Pancreas (tissue), 10 donors: ENCODE measurements at regions not wholly inside any gene's neighbourhood (a gene's known extent, or its start where the extent isn't known, plus 50 kb on each side); places are given as distances from the start of the nearest gene placed in this dataset.

Experiments
- ATAC-seq, 4 donors: fragments of 200-7000 bp; cut with Tn5 transposase; one replicate each; pipeline versions ENCODE4 v1.8.0 to v1.9.1; 2020; ENCODE audit warnings: mild to moderate bottlenecking in 4 of 4, moderate library complexity in 4 of 4
- DNase-seq, 6 donors: peaks; one replicate each; pipeline ENCODE4 v3.0.0-alpha.2; 2020
- FAIRE-seq: peaks from 2 replicates; lab custom pipeline; 2012; peaks lifted over from hg19 to GRCh38; lab: Jason Lieb, UNC
- H3K27ac ChIP-seq, 4 donors: fragments of 200-600 bp; sonication (generic); 1 replicate in 3 of 4; 2 replicates in 1 of 4; pipeline versions ENCODE4 v1.5.0 to v1.8.0; 2020
- H3K27me3 ChIP-seq, 4 donors: fragments of 200-600 bp; one replicate each; pipeline ENCODE4 v1.8.0; 2021
- H3K36me3 ChIP-seq, 3 donors: fragments of 200-600 bp; sonication (generic) in 1 of 3; one replicate each; pipeline versions ENCODE4 v1.5.0 to v1.8.0; 2020 to 2021
- H3K4me1 ChIP-seq, 3 donors: fragments of 200-600 bp; one replicate each; pipeline ENCODE4 v1.8.0; 2021
- H3K4me3 ChIP-seq, 4 donors: fragments of 200-600 bp; sonication (generic) in 2 of 4; one replicate each; pipeline versions ENCODE4 v1.5.0 to v1.8.0; 2020 to 2021
- H3K9me3 ChIP-seq, 4 donors: fragments of 200-600 bp; one replicate each; pipeline ENCODE4 v1.8.0; 2021
- WGBS, 2 donors: extraction: QIAGEN DNeasy Blood & Tissue Kit; methylation state at CpG; one replicate each; pipeline ENCODE4 v1.1.7; 2013; 5-methylcytosine and 5-hydroxymethylcytosine counted together
- intact Hi-C, 3 donors: fragments of 100-400 bp; cut with DNase I; formaldehyde crosslinking; loops; one replicate each; pipeline versions ENCODE4 v1.11.1 to v1.14.2; 2022
- TF ChIP-seq, protein P1 (sequence below), 4 donors: fragments of 200-600 bp; sonication (generic) in 3 of 4; IDR thresholded peaks; one replicate each; pipeline versions ENCODE4 v1.5.0 to v1.8.0; 2021; ENCODE audit warnings: antibody characterized with exemption in 4 of 4
- donor health status: healthy with polysubstance abuse.
- donor health status: DM: no; HTN: no; CAD: no; lungs with moderate emphysema.
- donor health status: DM: no; HTN: no; CAD: no.
- donor health status: control.
- donor health status: control.
- donor health status: Bipolar disorder and iron deficiency.
- donor health status: DM: yes; HTN: yes; CAD: no.
- donor health status: DM: no; HTN: no; CAD: no.
- donor health status: DM: no; HTN: no; CAD: no.
- donor health status: DM: yes; HTN: yes; CAD: no.

DNA sequence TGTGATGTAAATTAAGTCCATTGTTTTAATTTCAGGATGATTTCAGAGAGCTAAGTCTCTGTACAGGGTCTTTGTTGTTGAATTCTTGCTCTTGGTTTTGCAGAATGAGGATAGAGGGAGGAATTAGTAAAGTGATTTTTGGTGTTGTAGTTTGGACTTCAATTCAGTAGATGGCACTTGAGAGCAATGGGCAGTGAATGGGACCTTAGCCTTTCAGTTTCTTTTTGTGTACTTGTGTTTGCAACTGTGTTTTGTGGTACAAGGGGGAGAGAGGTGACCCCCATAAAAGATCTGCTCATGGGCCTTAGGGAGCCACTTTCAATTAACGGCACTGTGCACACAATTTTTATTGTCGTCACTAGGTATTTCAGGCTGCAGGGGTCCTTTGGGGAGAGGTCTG is 340.0 kb downstream of the DCAF12L2 start:
- WGBS, 2 donors, result 53 to 61% methylated on average over 2 of the region's 2 CpGs
- intact Hi-C loops, result no loop called here
- no peaks in the 10 kb centered on the region for H3K27me3 ChIP-seq
- no peak overlapping the region for H3K4me3 ChIP-seq
- TF ChIP-seq, protein P1, sequence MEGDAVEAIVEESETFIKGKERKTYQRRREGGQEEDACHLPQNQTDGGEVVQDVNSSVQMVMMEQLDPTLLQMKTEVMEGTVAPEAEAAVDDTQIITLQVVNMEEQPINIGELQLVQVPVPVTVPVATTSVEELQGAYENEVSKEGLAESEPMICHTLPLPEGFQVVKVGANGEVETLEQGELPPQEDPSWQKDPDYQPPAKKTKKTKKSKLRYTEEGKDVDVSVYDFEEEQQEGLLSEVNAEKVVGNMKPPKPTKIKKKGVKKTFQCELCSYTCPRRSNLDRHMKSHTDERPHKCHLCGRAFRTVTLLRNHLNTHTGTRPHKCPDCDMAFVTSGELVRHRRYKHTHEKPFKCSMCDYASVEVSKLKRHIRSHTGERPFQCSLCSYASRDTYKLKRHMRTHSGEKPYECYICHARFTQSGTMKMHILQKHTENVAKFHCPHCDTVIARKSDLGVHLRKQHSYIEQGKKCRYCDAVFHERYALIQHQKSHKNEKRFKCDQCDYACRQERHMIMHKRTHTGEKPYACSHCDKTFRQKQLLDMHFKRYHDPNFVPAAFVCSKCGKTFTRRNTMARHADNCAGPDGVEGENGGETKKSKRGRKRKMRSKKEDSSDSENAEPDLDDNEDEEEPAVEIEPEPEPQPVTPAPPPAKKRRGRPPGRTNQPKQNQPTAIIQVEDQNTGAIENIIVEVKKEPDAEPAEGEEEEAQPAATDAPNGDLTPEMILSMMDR (IDR thresholded peaks at IDR 0.05), result no peak
- H3K36me3 ChIP-seq, result no peaks in the 10 kb centered on the region
- no peaks in the 10 kb centered on the region for H3K9me3 ChIP-seq
- DNase-seq (no peak), FAIRE-seq (no peak), ATAC-seq (no peak)
- H3K27ac ChIP-seq, result no peak overlapping the region
- H3K4me1 ChIP-seq, result no peaks in the 10 kb centered on the region

DNA sequence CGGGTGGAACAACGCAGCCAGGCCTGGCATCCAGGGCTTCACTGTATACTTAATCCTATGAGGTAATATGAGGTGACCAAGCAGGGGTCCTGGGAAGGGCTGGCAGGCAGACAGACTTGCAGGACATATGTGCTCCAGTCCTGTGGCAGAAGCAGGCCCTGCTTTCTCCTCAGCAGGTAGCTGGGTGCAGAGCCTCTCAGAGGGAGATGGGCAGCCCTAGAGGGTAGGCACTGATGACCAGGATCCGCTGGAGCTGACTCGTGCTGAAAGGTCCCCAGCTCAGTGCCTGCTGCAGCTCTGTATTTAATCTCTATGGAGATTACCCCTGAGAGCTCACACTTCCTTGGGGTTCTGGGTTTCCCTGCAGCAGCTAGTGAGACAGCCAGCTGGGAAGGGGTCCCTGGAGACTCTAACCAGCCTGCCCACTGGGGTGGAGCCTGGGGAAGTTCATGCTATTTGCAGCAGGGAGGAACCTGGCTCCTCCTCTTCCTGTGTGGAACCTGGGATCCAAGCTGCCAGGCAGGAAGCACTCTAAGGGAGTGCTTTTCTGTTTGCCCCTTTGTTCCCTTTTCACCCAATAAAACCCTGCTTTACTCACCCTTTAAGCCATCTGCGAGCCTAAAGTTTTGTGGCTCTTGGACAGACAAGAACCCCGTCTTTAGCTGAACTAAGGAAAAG is 339.2 kb downstream of the DCAF12L2 start:
- DNase-seq (peak in 1 of 6 donors; percentile 39), ATAC-seq (no peak), FAIRE-seq (no peak)
- Histone ChIP-seq H3K27me3 (no peaks in the 10 kb centered on the region), H3K4me3 (no peak overlapping the region), H3K36me3 (no peaks in the 10 kb centered on the region), H3K9me3 (no peaks in the 10 kb centered on the region), H3K4me1 (no peaks in the 10 kb centered on the region), H3K27ac (no peak overlapping the region)
- TF ChIP-seq, protein P1 (IDR thresholded peaks at IDR 0.05), result no peak
- WGBS, 2 donors, result 57 to 63% methylated on average over 6 of the region's 6 CpGs
- intact Hi-C loops, result no loop called here

- Histone ChIP-seq H3K36me3 (no peaks in the 10 kb centered on the region), H3K4me1 (no peaks in the 10 kb centered on the region), H3K4me3 (no peak overlapping the region), H3K27me3 (no peaks in the 10 kb centered on the region), H3K27ac (no peak overlapping the region), H3K9me3 (no peaks in the 10 kb centered on the region)
- FAIRE-seq (no peak), DNase-seq (no peak), ATAC-seq (no peak)
- 34 to 42% methylated on average over 1 of the region's 1 CpG for WGBS, 2 donors
- TF ChIP-seq, protein P1 (IDR thresholded peaks at IDR 0.05), result no peak
- intact Hi-C loops, result no loop called here
Measured at GRCh38 chrX:125846271-125846670, 319.8 kb downstream of the DCAF12L2 start.

GRCh38 chrX:125850693-125851092 is 315.4 kb downstream of the DCAF12L2 start:
- intact Hi-C loops, result no loop called here
- no peak for FAIRE-seq
- no peak for ATAC-seq
- Histone ChIP-seq H3K36me3 (no peaks in the 10 kb centered on the region), H3K4me3 (no peak overlapping the region), H3K27ac (no peak overlapping the region), H3K9me3 (no peaks in the 10 kb centered on the region), H3K4me1 (no peaks in the 10 kb centered on the region), H3K27me3 (no peaks in the 10 kb centered on the region)
- DNase-seq, result no peak
- TF ChIP-seq, protein P1 (IDR thresholded peaks at IDR 0.05), result no peak

GRCh38 chrX:125883169-125883568 is 282.9 kb downstream of the DCAF12L2 start:
- 37 to 46% methylated on average over 2 of the region's 2 CpGs for WGBS, 2 donors
- no peak overlapping the region for H3K4me3 ChIP-seq

More at GRCh38 chrX:125883169-125883568, 282.9 kb downstream of the DCAF12L2 start:
- DNase-seq (peak in 1 of 6 donors; percentile 5), ATAC-seq (no peak), FAIRE-seq (no peak)
- TF ChIP-seq, protein P1 (IDR thresholded peaks at IDR 0.05), result no peak
- no peaks in the 10 kb centered on the region for H3K36me3 ChIP-seq
- no peaks in the 10 kb centered on the region for H3K27me3 ChIP-seq
- intact Hi-C loops, result no loop called here
- H3K9me3 ChIP-seq, result peaks cover 0 to 5% (median 0%) of the 10 kb centered on the region in 4 donors
- no peaks in the 10 kb centered on the region for H3K4me1 ChIP-seq
- H3K27ac ChIP-seq, result no peak overlapping the region
